Urothelium cell line (cell line): ENCODE measurements at regions not wholly inside any gene's neighbourhood (a gene's known extent, or its start where the extent isn't known, plus 50 kb on each side); places are given as distances from the start of the nearest gene placed in this dataset.

Experiments
- DNase-seq: peaks from one replicate; pipeline ENCODE4 v3.0.0; 2011; ENCODE audit warnings: low spot score, mixed read lengths
- FAIRE-seq: peaks from 2 replicates; lab custom pipeline; 2011; peaks lifted over from hg19 to GRCh38; lab: Jason Lieb, UNC

GRCh38 chr2:167900435-167901114 lies 346.8 kb downstream of the STK39 start:
- no peak for DNase-seq
- FAIRE-seq, result no peak

GRCh38 chr2:167898340-167898739 lies 349.1 kb downstream of the STK39 start:
- FAIRE-seq, result no peak

GRCh38 chr2:167891841-167892240 lies 355.6 kb downstream of the STK39 start:
- FAIRE-seq (no peak), DNase-seq (no peak)

More at GRCh38 chr2:167898340-167898739, 349.1 kb downstream of the STK39 start:
- no peak for DNase-seq

GRCh38 chr2:167890739-167891138 lies 356.7 kb downstream of the STK39 start:
- FAIRE-seq (no peak), DNase-seq (no peak)

GRCh38 chr2:167880415-167880814 lies 367.0 kb downstream of the STK39 start:
- no peak for FAIRE-seq
- no peak for DNase-seq

GRCh38 chr2:167875529-167875928 lies 371.9 kb downstream of the STK39 start:
- FAIRE-seq, result no peak
- DNase-seq, result no peak

- DNase-seq (no peak), FAIRE-seq (no peak)
Observed at GRCh38 chr2:167874812-167875211, 372.6 kb downstream of the STK39 start.

GRCh38 chr2:167871286-167871685 lies 376.1 kb downstream of the STK39 start:
- DNase-seq, result no peak
- FAIRE-seq, result no peak

GRCh38 chr2:167869200-167869599 lies 378.2 kb downstream of the STK39 start:
- DNase-seq (no peak), FAIRE-seq (no peak)

GRCh38 chr2:167863377-167863776 lies 384.0 kb downstream of the STK39 start:
- DNase-seq (no peak), FAIRE-seq (no peak)

GRCh38 chr2:167862782-167863181 lies 384.6 kb downstream of the STK39 start:
- FAIRE-seq (peak; percentile 17), DNase-seq (peak; percentile 46)

GRCh38 chr2:167862296-167862695 lies 385.1 kb downstream of the STK39 start:
- FAIRE-seq (no peak), DNase-seq (no peak)

GRCh38 chr2:167861574-167862193 lies 385.7 kb downstream of the STK39 start:
- no peak for DNase-seq
- no peak for FAIRE-seq

- FAIRE-seq (no peak), DNase-seq (no peak)
Observed at GRCh38 chr2:167860082-167860481, 387.3 kb downstream of the STK39 start.

- DNase-seq (no peak), FAIRE-seq (no peak)
Observed at GRCh38 chr2:167859676-167860075, 387.7 kb downstream of the STK39 start.

GRCh38 chr2:167858086-167858485 lies 389.3 kb downstream of the STK39 start:
- FAIRE-seq, result no peak
- DNase-seq, result no peak

- FAIRE-seq (no peak), DNase-seq (no peak)
Observed at GRCh38 chr2:167857416-167857815, 390.0 kb downstream of the STK39 start.

GRCh38 chr2:167856190-167856589 lies 391.2 kb downstream of the STK39 start:
- FAIRE-seq (no peak), DNase-seq (no peak)

GRCh38 chr2:167855211-167855610 lies 392.2 kb downstream of the STK39 start:
- FAIRE-seq, result no peak

GRCh38 chr2:167853717-167854116 lies 393.7 kb downstream of the STK39 start:
- DNase-seq (no peak), FAIRE-seq (no peak)

More at GRCh38 chr2:167855211-167855610, 392.2 kb downstream of the STK39 start:
- DNase-seq, result no peak

- DNase-seq, result no peak
Observed at GRCh38 chr2:167851876-167852275, 395.5 kb downstream of the STK39 start.

GRCh38 chr2:167851323-167851860 lies 396.0 kb downstream of the STK39 start:
- FAIRE-seq, result no peak

More at GRCh38 chr2:167851876-167852275, 395.5 kb downstream of the STK39 start:
- FAIRE-seq, result no peak

More at GRCh38 chr2:167851323-167851860, 396.0 kb downstream of the STK39 start:
- DNase-seq, result no peak
